ENCODE measurements at regions not wholly inside any gene's neighbourhood (a gene's known extent, or its start where the extent isn't known, plus 50 kb on each side); places are given as distances from the start of the nearest gene placed in this dataset.

DNA sequence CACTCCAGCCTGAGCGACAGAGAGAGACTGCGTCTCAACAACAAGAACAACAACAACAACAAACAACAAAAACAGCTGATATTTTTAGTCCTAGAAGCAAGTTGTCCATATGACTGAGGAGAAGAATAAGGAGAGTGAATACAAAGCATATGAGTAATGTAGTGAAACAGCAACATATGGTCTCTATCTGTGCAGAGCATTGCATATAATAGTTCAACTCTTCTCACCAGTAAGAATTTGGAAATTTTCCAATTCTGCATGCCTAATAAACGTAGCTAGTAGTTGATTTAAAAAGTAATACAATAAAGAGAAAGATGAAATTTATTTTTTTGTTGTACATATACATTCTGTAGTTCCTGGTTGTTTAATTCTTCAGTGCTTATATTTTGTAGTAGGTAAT lies 129.7 kb upstream of the FAM83B start:
- no peak for DNase-seq (ENCODE audit: low read depth, low spot score)

DNA sequence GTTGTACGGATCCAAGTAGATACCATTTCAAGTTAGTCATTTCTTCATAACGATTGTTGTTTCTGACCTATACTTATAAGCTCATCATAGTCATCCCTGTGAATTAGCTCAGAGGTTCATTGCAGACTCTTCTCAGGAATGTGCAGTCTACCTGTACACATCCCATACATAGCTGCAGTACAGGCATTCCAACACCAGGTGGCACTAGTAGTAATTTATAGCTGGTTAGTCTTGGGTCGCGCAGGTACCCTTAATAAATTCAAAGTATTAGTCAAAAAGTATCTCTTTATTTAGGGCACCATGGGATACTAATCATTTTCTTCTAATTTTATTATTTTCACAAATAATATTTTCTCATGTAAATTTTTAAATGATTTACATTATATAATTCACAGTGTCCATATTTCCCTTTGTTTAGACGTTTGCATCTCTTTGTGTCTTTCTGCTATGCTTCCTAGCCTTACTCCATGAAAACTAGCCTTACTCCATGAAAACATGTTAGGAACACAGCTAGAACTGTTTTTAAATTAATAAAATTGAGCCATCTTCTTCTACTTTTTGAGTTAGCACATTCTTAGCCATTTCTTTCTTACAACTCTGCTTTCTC lies 128.6 kb upstream of the FAM83B start:
- peak; percentile 13 for DNase-seq (ENCODE audit: low read depth, low spot score)

DNA sequence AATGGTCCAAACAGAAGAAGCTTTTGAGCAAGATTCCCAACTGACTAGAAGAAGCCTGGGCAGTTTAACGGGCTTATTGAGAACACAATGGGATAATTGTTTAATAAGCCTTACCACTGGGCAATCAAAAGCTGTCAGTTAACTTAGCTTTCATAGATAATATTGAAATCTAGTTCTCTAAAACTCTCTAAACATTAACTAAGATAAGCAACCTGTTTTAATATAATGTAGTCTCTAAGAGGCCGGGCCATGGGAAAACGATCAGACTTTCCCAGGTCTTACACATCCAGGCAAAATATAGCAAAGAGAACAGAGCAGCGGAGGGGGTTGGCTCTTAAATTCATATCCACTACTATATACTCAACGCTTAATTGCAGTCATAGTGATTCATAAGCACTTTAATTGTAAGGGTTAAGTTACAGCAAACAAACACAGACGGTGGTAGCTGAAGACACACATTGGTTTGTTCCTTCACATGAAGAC lies 128.0 kb upstream of the FAM83B start:
- DNase-seq (ENCODE audit: low read depth, low spot score), result no peak

DNA sequence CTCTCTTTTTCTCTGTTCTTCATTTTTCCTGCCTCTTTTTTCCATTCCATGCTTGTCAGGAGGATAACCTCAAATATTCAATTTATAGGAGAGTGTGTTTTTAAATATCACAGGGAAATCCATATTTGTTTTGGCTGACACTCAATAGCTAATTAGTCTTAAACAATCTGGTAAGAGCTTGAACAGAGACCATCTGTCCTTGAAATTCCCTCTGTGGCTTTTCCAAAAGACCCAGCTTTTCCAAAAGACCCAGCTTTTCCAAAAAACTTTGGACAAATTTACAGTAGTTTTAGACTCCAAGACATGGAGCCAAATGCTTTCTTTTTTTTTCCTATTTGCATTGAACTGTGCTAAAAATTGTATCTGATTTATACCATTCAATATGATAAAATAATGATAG lies 127.4 kb upstream of the FAM83B start:
- DNase-seq (ENCODE audit: low read depth, low spot score), result no peak

DNA sequence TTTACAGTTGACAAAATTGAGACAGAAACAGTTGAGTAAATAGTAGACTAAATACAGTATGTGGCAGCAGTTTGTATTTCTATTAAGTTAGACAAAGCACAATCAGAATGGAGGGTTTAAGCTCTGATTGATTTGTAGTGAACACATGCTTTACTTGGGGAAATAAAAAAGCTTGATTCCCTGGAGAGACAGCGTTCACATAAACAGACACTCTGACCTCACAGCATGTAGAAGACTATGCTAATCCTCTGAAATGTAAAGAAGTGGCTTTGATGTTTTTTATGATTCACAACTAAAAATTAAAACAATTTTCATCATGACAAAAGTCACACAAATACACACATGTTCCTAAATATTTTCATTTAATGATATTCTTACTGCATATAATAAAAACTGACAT lies 126.9 kb upstream of the FAM83B start:
- DNase-seq (ENCODE audit: low read depth, low spot score), result no peak

DNA sequence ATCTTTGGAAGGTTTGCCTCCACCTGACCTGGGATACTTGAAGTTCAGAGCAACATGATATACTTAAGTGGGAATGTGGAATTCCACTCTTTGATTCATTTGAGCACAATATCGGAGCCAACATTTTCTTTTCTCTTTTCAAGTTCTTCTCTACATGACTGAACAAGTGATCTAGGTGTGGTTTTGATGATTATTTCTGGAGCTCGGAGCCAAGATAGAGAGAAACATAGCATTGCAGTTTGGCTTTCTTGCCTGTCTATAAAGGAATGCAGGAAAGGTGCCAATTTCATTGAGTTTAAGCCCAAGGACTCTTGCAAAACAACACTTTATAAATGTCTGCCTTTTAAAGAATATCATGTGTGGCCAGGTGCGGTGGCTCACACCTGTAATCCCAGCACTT lies 124.2 kb upstream of the FAM83B start:
- no peak for DNase-seq (ENCODE audit: low read depth, low spot score)

DNA sequence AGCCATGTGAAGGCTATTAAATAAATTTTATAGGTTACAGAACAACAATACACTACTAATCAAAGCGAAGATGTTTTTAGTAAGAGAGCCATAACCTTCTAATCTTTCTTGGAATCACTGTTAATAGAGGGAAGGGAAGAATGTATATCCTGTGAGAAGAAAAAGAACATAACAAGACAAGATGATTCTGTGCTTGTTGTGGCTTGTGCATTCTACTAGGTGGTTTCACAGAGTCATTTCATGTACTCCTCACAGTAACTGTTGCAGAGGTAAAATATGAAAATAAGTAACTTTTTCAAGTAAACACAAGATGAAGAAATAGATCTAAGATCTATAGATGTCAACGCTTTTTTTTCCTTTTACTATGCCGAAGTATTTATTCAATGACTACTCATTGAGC lies 116.9 kb upstream of the FAM83B start:
- no peak for DNase-seq (ENCODE audit: low read depth, low spot score)

DNA sequence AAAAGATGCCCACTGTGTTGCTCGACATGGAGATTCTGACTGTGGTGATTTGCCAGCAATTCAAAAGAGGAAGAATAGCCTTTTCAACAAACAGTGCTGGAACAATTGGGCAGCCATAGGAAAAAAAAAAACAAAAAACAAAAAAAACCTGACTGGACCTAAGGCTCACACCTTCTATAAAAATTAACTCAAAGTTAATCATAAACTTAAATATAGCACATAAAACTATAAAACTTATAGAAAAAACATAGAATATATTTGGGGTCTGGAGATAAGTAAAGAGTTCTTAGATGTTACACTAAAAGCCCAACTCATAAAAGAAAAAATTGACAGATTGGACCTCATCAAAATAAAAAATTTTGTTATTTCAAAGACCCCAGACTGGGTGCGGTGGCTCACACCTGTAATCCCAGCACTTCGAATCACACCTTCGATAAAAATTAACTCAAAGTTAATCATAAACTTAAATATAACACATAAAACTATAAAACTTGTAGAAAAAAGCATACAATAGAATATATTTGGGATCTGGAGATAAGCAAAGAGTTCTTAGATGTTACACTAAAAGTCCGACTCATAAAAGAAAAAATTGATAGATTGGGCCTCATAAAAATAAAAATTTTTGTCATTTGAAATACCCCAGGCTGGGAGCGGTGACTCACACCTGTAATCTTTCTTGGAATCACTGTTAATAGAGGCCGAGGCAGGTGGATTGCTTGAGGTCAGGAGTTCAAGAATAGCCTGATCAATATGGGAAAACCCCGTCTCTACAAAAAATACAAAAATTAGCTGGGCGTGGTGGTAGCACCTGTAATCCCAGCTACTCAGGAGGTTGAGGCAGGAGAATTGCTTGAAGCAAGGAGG lies 115.6 kb upstream of the FAM83B start:
- no peak for DNase-seq (ENCODE audit: low read depth, low spot score)

DNA sequence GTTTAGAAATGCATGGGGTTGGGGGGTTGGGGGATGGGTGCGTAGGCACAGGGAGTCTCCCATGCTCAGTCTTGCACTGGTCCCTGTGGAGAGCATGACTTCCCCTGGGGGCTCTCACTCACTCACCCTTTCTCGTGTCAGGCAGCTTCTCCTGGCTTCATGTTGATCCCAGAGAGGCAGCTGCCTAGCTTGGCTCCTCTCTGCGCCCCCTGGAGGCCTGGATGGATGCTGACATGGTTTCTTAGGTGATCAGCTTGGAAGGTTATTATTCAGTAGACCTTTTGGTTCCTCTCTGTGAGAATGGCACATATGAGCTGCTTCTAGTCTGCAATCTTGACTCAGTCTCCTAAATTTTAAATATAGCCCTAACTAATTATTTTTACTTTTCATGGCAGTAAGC lies 109.3 kb upstream of the FAM83B start:
- no peak for DNase-seq (ENCODE audit: low read depth, low spot score)

DNA sequence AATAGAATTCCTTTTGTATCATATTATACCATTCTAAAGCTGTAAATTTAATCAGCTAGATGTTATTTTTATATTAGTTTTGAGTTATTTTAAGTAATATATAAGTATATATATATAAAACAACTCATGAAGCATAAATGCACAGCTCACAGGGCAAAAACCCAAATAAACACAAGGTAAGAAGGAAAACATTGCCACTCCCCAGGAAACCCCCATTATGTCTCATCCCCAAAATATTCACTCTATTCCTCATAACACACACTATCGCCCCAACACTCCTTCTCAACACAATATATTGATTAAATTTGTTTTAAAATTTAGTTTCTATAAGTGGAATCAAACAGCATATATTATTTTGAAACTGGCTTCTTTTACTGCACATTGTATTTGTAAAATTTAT lies 98.6 kb upstream of the FAM83B start:
- DNase-seq (ENCODE audit: low read depth, low spot score), result no peak

DNA sequence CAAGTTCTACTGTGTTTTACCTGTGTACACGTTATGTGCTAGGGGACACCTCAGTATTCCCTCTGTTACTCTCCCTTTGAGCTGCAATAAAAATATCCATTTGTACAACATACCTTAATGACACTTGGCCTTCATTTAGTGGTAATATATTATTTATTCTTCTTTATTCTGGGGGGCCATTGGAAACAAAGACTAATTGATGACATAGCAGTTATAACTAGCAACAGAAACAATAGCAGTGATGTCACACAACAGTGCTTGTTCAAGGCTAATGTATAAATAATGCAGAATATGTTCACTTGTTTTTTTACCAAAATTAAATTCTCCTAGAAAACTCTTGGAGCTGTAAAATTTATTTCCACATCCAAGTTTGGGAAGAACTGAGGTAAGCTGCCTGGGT lies 92.2 kb upstream of the FAM83B start:
- DNase-seq (ENCODE audit: low read depth, low spot score), result no peak

DNA sequence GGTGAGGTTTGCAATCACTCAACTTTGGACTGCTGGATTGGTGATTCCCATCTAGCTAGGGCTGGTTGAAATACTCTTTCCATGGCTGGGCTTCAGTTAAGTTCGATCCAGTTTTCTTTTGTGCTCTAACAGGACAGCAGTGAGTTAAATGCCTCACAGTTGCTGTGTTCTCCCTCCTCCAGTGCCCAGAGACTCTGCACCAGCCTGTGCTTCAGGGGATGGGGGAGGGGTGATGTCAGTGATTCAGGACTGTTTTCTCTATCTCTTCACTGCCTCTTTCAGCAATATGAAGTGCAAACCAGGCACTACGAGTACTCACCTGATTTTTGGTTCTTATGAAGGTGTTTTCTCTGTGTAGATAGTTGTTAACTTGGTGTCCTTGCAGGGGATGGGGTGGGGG lies 88.2 kb upstream of the FAM83B start:
- no peak for DNase-seq (ENCODE audit: low read depth, low spot score)

DNA sequence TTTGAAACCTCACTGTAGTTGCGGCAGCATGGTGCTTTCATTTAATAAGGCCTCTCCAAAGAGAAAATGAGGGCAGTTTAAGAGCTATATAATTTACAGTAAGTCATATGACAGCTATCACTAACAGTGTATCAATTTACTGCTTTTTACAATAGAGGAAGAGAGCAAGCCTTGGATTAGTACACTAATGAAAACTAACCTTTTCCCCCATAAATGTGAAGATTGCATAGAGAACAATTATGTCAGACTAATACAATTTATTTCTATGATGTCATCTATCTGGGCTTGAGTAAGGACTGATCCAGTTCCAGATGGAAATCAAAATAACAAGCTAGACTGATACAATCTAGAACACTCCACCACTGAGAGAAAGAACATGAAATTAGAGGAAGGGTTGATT lies 78.1 kb upstream of the FAM83B start:
- DNase-seq (ENCODE audit: low read depth, low spot score), result no peak

DNA sequence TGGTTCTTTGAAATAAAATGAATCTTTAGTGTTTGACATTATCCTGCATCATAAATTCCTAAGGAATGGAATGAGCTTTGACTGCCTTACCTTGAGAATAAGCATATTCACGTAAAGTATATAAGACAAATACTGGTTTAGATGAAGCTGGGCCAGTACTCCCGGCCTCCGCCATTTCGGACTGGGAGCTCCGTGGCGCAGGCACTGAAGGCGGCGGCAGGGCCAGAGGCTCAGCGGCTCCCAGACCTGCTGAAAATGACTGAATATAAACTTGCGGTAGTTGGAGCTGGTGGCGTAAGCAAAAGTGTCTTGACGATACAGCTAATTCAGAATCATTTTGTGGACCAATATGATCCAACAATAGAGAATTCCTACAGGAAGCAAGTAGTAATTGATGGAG lies 76.2 kb upstream of the FAM83B start:
- DNase-seq (ENCODE audit: low read depth, low spot score), result no peak

DNA sequence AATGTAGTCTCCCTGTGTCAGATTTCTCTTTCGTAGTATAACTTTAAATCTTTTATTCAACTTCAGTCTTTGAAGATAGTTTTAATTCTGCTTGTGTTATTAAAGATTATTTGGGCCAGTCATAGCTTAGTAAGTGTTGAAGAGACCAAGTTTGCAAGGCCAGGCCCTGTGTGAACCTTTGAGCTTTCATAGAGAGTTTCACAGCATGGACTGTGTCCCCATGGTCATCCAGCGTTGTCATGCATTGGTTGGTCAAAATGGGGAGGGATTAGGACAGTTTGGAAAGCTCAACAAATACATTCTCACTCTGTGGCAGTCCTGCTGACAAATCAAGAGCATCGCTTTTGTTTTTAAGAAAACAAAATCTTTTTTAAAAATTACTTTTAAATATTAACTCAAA lies 74.6 kb upstream of the FAM83B start:
- no peak for DNase-seq (ENCODE audit: low read depth, low spot score)

DNA sequence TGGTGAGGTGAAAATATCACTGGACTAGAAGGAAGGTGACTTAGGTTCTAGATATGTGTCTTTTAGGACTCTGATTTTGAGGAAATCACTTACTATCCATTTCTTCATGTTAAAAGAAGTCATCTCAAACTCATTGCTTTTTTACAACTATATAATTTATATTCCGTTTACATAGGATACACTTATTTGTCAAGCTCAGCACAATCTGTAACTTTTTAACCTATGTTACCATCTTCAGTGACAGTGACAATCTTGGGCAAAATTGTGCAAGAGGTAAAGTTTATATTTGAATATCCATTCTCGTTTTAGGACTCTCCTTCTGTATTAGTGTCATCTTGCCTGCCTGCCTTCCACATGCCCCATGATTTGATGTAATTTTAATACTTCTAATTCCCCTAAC lies 74.0 kb upstream of the FAM83B start:
- DNase-seq (ENCODE audit: low read depth, low spot score), result no peak

DNA sequence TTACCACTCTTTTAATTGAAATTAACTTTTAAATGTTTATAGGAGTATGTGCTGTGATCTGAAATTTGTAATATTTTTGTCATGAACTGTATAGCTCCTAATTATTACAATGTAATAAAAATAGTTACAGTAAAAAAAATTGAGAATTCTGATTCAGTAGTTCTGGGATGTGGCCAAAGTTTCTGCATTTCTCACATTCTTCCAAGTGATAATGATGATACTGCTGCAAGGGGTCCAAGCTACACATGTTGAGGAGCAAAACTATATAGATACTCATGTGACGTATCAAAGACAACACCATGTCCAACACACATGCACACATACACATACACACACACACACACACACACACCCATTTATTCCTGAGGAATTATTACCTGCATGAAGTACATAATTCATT lies 71.0 kb upstream of the FAM83B start:
- no peak for DNase-seq (ENCODE audit: low read depth, low spot score)

DNA sequence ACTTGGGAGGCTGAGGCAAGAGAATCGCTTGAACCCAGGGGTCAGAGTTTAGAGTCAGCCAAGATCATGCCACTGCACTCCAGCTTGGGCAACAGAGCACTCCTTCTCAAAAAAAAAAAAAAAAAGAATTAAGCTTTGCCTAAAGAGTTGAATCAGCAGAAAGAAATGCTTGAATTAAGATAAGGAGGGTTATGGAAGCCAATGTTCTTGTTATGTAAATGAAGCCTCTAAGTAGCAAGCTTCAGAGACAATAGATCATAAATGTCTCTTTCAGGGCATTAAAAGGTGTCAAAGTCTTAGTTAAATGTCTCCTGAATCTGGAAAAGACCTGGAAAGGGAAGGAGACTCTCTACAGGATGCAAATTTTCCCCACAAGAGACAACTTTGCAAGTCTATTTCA lies 69.7 kb upstream of the FAM83B start:
- no peak for DNase-seq (ENCODE audit: low read depth, low spot score)

DNA sequence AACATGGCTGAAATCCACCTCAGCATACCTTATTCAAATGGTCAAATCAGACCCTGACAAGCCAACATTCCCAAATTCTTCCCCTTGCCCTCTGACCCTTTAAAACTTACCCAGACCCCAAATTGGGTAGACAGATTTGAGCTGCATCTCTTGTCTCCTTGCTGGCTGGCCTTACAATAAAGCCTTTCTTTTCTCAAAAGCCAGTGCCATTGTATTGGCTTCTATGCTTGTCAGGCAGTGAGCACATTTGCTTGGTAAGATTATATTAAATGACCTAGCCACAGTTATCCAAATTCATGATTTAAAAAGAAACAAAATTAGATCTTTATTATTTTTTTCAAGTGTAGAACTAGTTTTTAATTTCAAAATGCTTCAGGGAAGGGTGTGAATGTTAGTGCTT lies 67.8 kb upstream of the FAM83B start:
- DNase-seq (ENCODE audit: low read depth, low spot score), result no peak

DNA sequence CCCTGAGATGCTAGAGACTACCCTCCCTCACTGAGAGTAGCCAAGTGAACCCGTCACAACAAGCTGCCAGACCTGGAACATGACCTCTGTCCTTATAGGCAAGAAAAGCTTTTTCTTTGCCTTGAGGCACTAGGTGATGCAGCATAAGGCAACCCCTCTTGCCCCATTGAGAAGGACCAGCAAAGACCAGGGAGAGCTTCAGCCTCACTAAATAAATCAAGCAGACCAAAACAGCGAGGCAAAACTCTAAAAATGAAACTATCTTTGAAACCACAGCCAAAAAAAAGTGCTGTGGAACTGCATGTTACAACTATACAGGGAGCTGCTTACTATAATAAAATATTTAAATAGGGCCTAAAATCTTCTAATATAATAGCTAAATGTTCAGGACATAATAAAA lies 62.6 kb upstream of the FAM83B start:
- no peak for DNase-seq (ENCODE audit: low read depth, low spot score)

DNA sequence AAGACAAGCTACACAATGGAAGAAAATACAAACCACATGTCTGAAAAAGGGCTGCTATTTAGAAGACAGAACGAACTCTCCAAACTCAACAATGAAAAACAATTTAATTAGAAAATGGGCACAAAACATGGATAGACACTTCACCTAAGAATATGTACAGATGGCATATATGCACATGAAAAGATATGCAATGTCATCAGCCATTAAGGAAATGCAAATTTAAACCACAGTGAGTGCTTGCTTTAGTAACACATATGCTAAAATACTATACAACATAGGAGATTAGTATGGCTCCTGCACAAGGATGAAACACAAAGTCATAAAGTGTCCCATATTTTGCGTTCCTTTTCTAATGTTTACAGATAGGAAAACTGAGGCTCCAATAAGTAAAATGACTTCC lies 60.4 kb upstream of the FAM83B start:
- no peak for DNase-seq (ENCODE audit: low read depth, low spot score)

DNA sequence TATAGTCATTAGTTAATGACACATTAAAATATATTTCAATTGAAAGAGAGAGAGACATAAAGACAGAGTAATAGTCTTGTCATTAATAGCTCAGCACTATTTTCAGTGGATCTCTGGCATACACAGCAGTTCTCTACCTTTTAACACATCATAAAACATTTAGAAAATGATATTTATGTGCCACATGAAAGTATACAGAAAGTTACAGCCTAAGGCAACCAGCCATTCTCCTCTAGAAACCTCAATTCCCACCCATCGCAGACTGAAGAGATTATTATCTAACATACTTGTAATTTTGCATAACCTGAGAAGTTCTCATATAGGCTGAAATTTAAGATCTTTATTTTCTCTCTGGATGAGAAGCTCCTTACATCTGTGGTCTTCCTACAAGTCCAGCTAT lies 58.7 kb upstream of the FAM83B start:
- no peak for DNase-seq (ENCODE audit: low read depth, low spot score)
